TTC549 (cell line): ENCODE measurements at regions not wholly inside any gene's neighbourhood (a gene's known extent, or its start where the extent isn't known, plus 50 kb on each side); places are given as distances from the start of the nearest gene placed in this dataset.

Source experiments
- FAIRE-seq: peaks from 2 replicates; lab custom pipeline; 2012; peaks lifted over from hg19 to GRCh38; lab: Jason Lieb, UNC

- no peak for FAIRE-seq
These were observed 1404.5 kb upstream of the TMEM132C start for GRCh38 chr12:126862500-126862899.

GRCh38 chr12:126869644-126870043 is 1397.3 kb upstream of the TMEM132C start:
- no peak for FAIRE-seq

DNA sequence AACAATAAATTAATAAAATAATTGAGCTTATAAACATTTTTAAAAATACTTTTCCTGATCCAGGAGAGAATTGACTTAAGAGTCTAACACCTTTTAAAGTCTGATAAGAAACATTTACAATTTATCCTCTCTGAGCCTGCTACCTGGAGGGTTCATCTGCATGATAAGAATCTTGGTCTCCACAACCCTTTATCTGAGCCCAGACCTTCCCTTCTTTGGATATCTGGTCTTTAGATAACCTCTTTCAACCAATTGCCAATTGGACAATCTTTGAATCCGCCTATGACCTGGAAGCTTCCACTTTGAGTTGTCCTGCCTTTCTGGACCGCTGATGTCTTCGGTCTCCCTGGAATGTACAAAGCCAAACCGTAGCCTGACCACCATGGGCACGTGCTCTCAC is 1393.3 kb upstream of the TMEM132C start:
- FAIRE-seq: no peak

- no peak for FAIRE-seq
These were observed 1392.4 kb upstream of the TMEM132C start for GRCh38 chr12:126874427-126875026.

DNA sequence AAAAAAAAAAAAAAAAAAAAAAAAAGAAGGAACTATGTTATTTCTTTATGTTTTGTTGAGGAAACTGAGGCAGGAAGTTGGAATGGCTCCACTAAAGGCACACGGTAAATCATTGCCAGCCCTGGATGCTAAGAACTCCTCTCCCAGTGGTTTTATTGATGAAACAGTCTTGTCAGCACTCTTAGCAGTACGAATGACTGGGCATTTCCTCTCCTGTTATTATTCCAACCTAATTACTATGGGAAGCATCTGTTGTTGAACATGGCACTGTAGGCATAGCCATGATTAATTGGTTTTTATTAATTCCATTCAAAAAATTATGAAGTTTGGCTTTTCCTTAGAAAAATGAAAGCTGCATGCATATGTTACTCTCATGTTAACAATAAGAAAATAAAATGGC is 1387.1 kb upstream of the TMEM132C start:
- FAIRE-seq: no peak

GRCh38 chr12:126883697-126884096 is 1383.3 kb upstream of the TMEM132C start:
- no peak for FAIRE-seq

GRCh38 chr12:126889501-126889900 is 1377.5 kb upstream of the TMEM132C start:
- FAIRE-seq: no peak

GRCh38 chr12:126890097-126890496 is 1376.9 kb upstream of the TMEM132C start:
- no peak for FAIRE-seq

DNA sequence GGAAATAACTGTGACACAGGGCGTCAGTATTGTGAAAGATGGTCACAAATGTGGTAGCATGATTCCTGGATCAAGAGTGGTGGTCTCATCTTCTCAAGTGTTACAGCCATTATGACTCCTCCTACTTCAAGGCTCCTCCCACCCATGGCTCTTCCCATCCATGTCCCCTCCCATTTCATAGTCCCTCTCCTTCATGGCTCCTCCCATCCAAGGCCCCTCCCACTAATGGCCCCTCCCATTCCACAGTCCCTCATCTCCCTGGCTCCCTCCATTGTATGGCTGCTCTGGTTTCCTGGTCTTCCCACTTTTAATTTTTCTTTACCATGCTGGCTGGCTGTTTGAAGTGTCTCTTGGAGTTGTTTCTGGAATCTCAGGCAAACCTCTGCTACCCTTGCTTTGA is 1375.2 kb upstream of the TMEM132C start:
- no peak for FAIRE-seq

DNA sequence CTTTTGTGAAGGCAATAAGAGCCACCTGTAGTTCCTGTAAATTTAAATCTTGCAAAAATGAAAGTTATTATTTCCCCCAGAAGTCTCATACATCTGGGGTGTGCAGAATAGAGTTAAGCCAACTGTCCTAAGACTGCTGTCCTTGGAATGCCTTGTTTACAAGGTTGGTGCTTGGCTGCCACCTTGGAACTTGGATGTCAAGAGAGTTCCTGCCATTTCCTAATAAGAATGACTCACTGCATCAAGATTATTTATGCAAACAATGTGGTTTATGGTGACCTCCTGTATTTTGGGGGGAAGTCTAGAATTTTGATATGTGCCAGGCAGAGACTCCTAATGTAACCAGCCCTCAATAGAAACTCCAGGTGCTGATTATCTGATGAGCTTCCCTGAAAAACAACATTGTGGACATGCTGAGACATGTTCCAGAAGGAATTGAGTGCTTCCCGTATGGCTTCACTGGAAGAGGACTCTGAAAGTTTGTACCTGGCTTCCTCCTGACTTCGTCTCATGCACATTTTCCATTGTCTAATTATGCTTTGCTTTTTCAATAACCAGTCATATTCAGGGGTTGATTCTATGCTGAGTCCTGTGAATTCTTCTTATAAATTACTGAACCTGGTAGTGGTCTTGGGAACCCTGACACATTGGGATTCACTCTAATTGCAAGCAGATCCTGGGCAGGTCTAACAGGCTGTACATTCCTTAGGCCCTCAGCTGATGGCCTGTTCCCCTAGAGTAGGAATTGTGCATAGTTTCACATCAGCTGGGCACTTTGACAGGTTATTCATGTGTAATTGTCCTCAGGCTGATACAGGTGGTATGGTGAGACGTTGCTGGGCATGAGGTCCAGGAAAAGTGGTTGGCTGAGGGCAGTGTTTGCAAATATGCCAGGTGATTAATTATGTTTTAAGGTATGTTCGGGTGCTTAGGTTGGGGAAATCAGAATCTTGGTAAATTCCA is 1370.7 kb upstream of the TMEM132C start:
- no peak for FAIRE-seq

DNA sequence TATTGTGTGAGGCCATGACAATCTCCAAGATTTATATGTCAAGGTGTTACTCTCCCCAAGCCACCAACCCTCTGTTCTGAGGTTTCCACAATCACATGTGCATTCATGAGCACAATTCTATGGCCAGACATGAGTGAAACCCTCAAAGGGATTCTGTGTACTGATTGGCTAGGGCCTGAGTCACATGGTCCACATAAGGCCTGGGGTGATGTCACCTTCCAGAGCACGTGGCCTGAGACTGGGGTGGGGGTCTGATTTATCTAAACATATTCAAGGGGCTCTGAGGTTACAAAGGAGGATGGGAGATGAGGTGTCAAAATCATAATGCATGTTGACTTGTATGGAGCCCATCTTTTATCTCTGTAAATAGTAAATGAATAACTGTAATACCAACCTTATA is 1369.9 kb upstream of the TMEM132C start:
- no peak for FAIRE-seq

GRCh38 chr12:126897778-126898177 is 1369.2 kb upstream of the TMEM132C start:
- no peak for FAIRE-seq

DNA sequence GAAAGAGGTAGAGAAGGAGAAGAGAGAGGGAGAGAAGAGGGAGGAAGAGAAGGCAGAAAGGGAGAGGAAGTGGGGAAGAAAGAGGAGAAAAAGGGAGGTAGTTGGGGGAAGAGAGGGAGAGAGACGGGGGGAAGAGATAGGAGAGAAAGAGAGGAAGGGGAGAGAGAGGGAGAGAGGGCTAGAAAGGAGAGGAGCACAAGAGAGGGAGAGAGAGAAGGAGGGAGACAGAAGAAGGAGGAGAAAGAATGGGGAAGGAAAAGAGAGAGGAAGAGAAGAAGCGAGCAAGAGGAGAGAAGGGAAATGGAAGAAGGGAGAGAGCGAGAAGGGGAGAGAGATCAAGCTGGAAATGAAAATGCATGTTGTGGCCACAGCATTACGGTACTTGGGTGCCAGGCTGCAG is 1368.4 kb upstream of the TMEM132C start:
- FAIRE-seq: no peak

DNA sequence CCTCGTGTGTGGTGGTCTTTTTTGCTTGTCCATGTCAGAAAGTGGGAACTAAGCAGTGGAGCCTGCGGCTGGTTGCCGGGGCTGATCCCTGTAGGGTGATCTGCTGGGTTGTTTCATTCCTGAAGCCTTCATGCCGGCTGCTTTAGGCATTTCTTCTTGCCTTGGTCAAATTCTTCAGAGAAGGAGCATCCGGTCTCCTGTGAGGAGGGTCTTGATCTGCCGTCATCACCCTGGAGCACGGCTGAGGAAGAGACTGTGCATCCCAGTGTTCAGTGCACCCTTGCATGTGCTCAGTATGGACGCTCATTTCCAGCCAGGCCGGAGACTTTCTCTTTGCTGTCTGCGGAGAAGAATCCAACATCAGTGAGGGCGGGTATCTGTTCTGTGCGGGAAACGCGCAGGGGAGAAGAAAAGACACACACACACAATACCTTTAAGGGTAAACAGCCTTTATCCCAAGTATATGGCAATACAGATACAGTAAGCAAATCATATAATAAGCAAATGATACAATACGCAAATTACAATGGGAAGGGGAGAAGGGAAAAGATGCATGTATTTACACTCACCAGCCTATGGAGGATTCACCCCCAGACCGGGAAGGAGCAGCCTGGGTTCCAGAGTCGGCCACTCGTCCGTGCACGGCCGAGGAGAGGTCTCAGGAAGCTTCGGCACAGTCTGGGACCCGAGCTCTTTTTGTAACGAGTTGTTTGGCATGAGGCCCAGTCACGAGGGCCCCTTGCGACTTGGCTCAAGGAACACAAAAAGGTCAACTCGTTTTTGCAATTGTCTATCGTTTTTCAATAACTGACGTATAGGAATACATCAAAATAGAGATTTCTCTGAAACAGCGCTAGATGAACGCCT is 1366.8 kb upstream of the TMEM132C start:
- no peak for FAIRE-seq

DNA sequence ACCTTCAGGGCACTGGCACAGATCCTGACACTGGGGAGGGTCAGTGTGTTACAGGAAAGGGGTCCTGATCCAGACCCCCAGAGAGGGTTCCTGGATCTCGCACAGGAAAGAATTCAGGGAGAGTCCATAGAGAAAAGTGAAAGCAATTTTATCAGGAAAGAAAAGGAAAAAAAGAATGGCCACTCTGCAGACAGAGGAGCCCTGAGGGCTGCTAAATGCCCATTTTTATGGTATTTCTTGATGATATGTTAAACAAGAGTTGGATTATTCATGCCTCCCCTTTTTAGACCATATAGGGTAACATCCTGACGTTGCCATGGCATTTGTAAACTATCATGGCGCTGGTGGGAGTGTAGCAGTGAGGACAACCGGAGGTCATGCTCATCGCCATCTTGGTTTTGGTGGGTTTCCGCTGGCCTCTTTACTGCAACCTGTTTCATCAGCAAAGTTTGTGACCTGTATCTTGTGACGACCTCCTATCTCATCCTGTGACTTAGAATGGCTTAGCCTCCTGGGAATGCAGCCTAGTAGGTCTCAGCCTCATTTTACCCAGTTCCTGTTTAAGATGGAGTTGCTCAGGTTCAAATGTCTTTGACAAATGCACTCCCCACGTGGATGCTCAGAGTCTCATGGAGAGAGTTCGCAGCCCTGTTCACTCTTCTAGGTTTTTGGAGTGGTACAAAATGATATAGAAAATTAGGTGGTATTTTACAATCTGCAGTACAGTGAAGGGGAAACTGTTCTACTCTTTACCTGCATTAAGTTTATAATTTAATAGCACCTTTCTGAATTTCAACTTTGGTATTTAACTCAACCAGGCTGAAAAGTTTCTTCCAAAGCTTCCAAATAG is 1363.7 kb upstream of the TMEM132C start:
- FAIRE-seq: no peak

GRCh38 chr12:126905752-126906151 is 1361.2 kb upstream of the TMEM132C start:
- FAIRE-seq: no peak

DNA sequence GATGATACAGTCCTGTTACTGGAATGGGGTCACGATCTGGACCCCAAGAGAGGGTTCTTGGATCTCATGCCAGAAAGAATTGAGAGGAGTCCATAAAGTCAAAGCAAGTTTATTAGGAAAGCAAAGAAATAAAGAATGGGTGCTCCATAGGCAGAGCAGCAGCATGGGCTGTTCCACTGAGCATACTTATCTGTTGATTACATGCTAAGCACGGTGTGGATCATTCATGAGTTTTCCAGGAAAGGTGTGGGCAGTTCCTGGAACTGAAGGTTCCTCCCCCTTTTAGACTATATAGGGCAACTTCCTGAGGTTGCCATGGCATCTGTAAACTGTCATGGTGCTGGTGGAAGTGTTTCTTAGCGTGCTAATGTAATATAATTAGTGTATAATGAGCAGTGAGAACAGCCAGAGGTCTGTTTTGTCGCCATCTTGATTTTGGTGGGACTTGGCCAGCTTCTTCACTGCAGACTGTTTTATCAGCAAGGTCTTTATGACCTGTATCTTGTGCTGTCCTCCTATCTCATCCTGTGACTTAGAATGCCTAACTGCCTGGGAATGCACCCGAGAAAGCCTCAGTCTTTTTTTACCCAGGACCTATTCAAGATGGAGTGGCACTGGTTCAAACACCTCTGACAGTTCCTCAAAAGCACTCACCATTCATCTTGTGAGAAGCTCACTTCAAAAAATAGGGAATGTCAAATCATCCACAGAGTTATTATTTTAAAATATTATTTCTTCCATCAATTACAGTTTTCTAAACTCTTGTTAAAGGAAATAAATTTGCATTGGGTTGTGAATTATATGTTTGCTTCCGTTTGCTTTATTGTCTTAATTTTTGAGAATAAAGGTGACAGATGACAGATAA is 1358.8 kb upstream of the TMEM132C start:
- FAIRE-seq: no peak

DNA sequence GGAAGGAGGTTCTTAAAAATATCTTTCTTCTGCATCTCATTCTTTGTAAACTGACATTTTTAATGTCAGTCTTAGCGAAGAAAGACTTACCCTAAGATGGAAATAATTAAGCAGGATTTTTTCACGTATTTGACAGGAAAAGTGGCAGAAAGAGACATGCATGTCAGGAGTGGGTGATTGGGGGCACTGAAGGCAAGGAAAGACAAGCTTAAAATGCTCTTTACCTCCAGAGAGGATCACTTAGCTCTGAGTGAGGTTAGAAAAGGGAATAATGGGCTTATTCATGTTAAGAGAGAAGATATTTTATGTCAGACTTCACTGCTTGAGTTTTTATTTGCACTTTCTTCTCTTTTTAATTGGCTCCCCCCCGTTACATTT is 1358.2 kb upstream of the TMEM132C start:
- no peak for FAIRE-seq

GRCh38 chr12:126910570-126910969 is 1356.4 kb upstream of the TMEM132C start:
- no peak for FAIRE-seq

- FAIRE-seq: no peak
These were observed 1354.9 kb upstream of the TMEM132C start for GRCh38 chr12:126912111-126912510.
